HG02798 (cell line): ENCODE measurements at regions not wholly inside any gene's neighbourhood (a gene's known extent, or its start where the extent isn't known, plus 50 kb on each side); places are given as distances from the start of the nearest gene placed in this dataset.

Source experiments
- ATAC-seq: cut with Tn5 transposase; IDR thresholded peaks from one replicate; pipeline ENCODE4 v1.9.1; 2021; ENCODE audit warnings: mild to moderate bottlenecking; ENCODE audit not compliant: unreplicated experiment, poor library complexity

GRCh38 chr16:50938932-50939331, 197.0 kb downstream of the CYLD start:
- no peak for ATAC-seq

DNA sequence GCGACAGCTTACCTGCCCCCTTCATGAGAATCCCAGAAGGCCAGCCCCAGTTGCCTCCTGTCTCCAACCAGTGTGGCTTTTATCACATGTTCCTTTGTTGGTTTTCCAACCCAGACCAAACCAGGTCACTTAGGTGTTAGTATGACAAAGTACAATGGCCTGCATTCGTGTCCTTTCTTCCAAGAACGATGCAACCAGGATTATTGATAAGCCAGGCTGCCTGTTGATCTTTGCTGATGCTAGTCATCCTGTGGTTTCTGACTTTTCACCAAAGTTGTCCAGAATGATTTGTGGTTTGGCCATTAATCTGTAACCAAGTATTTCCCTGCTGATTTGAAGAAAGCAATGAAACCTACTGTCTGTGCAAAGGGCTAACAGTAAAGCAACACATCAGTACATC, 191.4 kb downstream of the CYLD start:
- ATAC-seq: no peak

GRCh38 chr16:50932348-50932935, 190.6 kb downstream of the CYLD start:
- no peak for ATAC-seq

DNA sequence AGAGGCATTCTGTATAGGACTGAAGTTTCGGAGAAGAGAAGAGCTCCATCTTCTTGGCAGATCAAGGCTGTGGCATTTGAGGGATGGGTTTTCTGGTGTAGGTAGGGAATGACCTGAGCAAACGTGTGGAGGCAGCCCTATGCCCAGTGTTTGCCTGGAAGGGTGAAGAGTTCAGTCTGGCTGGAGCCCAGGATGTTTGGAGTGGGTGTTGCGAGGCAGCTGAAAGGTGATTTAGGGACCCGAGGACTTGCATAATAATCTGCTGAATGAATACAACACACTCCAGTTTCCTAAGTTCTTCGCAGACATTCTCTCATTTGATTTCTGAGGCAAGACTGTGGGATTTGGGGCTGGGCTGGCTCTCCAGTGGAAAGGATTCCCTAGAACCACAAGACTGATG, 186.2 kb downstream of the CYLD start:
- no peak for ATAC-seq

- ATAC-seq: no peak
These were observed 184.0 kb downstream of the CYLD start for GRCh38 chr16:50925758-50926357.

GRCh38 chr16:50924759-50925545, 183.1 kb downstream of the CYLD start:
- ATAC-seq: no peak

GRCh38 chr16:50917950-50918703, 176.2 kb downstream of the CYLD start:
- ATAC-seq: no peak

DNA sequence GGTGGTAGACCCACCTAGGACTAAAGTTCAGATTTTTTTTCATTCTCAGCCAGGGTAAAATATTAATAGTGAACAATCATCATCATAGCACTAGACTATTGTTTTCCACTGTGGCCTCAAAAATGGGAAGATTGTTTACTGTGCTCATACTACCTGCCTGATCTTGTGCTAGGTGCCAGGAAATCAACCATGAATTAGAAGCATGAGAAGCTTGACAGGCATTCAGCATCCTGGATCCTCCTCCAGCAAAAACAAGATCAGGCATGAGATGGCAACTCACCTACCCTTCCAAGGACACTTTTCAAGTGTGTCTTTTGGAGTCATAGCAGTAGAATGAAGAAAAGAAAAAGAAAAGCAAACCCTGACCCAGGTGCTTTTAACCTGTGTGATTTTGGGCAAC, 174.2 kb downstream of the CYLD start:
- no peak for ATAC-seq

- no peak for ATAC-seq
These were observed 173.2 kb downstream of the CYLD start for GRCh38 chr16:50915120-50915519.

DNA sequence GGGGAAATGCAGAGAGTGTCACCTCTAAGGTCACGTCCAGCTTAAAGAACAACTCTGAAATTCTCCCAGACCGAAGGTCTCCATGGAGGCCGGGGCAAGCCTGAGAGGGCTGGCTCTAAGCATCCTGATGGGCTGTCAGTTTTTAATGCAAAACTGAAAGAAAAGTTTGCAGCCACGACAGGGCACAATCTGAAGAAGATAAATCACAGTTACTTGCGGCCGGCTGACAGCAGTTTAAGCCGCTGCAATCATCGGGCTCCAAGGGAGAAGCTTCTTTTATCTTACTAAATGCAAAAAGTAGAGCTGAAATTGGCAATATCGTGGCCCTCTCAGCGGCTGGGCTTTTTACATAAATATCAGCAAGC, 168.8 kb downstream of the CYLD start:
- no peak for ATAC-seq

- no peak for ATAC-seq
These were observed 168.2 kb downstream of the CYLD start for GRCh38 chr16:50909831-50910735.

DNA sequence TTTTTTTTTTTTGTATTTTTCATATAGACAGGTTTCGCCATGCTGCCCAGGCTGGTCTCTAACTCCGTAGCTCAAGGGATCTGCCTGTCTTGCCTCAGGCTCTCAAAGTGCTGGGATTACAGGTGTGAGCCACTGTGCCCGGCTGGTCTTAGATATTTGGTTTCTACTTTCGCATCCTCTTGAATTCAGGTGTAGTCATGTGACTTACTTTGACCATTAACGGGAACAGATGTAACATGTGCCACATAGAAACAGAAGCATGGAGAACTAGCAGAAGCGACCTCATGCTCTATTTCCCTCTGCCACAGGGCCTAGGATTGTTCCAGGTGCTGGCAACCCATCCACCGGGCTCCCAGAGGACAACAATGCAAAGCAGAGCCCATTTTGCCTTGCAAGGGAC, 166.6 kb downstream of the CYLD start:
- no peak for ATAC-seq

DNA sequence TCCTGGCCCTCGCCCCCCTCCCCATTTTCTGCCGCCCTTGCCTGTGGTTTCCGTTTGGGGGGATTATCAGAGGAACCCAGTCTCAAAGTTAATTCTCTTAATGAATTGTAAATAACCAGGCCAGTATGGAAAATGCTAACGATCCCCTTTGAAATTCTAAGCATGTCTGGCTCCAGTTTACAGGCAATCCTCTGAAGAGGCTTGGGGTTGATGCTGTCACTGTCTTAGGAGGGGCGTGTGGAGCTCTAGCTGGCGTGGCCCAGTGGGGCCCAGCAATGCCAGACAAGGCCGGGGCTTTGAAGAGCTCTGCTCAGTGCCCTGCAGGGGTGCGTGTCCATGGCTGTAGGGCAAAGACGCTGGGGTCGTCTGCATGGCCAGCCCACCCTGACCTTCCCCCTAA, 164.6 kb downstream of the CYLD start:
- no peak for ATAC-seq

GRCh38 chr16:50902457-50902856, 160.6 kb downstream of the CYLD start:
- ATAC-seq: no peak

DNA sequence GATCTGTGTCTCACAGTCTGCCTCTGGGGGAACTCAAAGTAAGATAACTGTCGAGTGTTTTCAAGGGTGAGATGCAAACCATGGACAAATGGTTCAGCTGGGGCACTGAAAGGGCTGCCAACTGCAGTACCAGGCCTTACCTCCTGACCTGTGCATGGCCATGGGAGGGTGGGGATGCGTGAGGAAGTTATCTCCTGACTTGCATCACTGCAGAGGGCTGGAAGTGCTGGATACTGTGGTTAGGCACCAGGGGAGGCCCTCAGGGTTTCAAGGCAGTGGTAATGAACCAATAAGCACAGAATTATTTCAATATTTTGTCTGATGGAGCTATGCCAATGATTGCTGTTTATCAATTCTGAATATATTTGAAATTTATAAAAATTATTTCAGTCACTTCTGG, 159.2 kb downstream of the CYLD start:
- no peak for ATAC-seq

GRCh38 chr16:50900391-50900942, 158.6 kb downstream of the CYLD start:
- ATAC-seq: no peak

- ATAC-seq: no peak
These were observed 158.1 kb downstream of the CYLD start for GRCh38 chr16:50899951-50900350.

GRCh38 chr16:50889746-50890145, 147.9 kb downstream of the CYLD start:
- ATAC-seq: no peak

GRCh38 chr16:50889276-50889675, 147.4 kb downstream of the CYLD start:
- ATAC-seq: no peak
